Activated naive CD4-positive, alpha-beta T cell treated with anti-CD3 and anti-CD28 coated beads, Interleukin-2, amount 50 U/mL, for 72 hours (primary cell): ENCODE measurements at regions not wholly inside any gene's neighbourhood (a gene's known extent, or its start where the extent isn't known, plus 50 kb on each side); places are given as distances from the start of the nearest gene placed in this dataset.

Experiments
- ATAC-seq, 2 donors: fragments of 150-1000 bp; cut with Tn5 transposase; 2 replicates each; pipeline ENCODE4 v1.10.0; 2021; ENCODE audit warnings: mild to moderate bottlenecking in 2 of 2, moderate library complexity in 2 of 2
- DNase-seq, 2 donors: peaks; one replicate each; pipeline ENCODE4 v3.0.0; 2021 to 2022; ENCODE audit warnings: low spot score in 2 of 2
- H3K27ac Mint-ChIP-seq, 2 donors: one replicate each; pipeline ENCODE4 v1.8.0; 2022; ENCODE audit warnings: mild to moderate bottlenecking in 2 of 2, mixed read lengths in 2 of 2
- H3K36me3 Mint-ChIP-seq, 2 donors: one replicate each; pipeline ENCODE4 v1.8.0; 2022; ENCODE audit warnings: mixed read lengths in 2 of 2
- H3K9me3 Mint-ChIP-seq, 2 donors: one replicate each; pipeline ENCODE4 v1.8.0; 2022; ENCODE audit warnings: mixed read lengths in 2 of 2

DNA sequence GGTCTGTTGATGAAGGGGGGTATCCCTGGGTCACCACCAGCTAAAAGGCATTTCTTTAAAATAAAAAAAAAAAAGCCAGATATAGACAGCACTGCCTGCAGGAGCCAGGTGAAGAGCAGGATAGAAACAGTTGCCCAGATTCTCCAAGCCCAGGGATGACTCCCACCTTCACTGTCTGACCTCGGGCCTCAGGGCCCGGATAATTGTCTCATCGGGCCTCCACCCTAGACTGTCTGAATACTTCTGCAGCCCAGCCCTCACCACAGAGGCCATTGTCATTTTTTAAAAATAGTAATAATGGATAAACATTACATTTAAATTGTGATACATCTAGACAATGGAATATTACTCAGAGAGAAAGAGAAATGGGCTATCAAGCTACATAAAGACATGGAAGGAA, 92.8 kb upstream of the TNRC6C start:
- H3K36me3 Mint-ChIP-seq: no peaks in the 10 kb centered on the region
- DNase-seq: no peak
- H3K27ac Mint-ChIP-seq: no peak overlapping the region
- peaks cover 0 to 7% of the 10 kb centered on the region in 2 donors for H3K9me3 Mint-ChIP-seq
- ATAC-seq: no peak

DNA sequence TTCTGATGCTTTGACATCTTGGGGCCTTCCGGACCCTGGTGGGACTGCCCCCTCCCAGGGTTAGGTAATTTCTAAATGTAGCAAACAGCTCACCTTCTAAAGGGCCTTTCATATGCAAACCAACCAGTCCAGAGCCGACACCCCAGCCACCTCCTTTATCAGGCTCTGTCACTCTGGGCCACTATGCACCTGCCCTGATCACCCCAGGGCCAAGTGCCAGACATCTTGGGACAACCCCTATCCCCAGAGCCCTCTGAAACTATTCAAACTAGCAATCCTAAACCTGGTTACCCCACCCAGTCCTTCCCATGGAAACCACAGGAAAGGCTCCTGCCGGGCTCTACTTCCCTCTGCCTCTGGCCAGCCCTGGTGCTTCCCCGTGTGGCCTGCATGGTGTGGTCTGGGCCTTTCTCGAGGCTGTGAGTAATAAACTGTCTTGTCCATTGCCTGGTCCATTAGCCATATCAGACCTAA, 91.2 kb upstream of the TNRC6C start:
- ATAC-seq (peak in 1 of 2 donors; percentile 84), DNase-seq (no peak)
- no peaks in the 10 kb centered on the region for H3K36me3 Mint-ChIP-seq
- no peaks in the 10 kb centered on the region for H3K9me3 Mint-ChIP-seq
- H3K27ac Mint-ChIP-seq: peak overlapping the region in 1 of 2 donors; percentile 44

DNA sequence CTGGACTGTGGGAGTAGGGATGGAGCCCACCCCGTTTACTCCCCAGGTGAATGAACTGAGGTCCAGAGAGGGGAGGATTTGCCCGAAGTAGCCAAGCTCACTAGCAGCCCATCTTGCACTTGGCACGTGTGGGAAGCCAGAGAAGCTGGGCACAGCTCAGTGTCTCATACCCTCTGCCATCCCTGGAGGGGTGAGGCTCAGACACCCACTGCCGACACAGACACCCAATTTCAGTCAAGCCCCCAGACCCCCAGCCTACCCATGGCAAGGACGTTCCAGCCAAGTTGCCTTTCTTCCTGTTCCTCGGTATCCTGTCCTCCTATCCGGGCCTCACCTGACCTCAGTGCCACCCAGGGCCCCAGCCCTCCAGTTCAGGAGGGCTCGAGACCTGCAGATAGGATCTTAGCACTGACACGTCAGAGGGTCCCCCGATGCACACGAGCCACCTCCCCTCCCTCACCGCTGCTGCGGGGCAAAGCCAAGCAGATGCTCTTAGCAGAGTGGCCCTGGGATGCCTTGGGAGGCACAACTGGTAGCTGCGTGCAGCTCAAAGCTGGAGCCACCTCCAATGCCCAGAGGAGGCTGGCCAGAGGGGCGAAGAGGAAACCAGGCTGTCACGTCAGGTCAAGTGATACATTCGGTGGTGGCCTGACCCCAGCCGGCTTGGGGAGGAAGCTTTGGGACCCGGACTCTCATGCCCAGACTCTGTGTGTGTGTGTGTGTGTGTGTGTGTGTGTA, 90.4 kb upstream of the TNRC6C start:
- Mint-ChIP-seq H3K27ac (no peak overlapping the region), H3K36me3 (peaks cover 0 to 4% of the 10 kb centered on the region in 2 donors), H3K9me3 (peaks cover 0 to 4% of the 10 kb centered on the region in 2 donors)
- no peak for DNase-seq
- ATAC-seq: no peak

DNA sequence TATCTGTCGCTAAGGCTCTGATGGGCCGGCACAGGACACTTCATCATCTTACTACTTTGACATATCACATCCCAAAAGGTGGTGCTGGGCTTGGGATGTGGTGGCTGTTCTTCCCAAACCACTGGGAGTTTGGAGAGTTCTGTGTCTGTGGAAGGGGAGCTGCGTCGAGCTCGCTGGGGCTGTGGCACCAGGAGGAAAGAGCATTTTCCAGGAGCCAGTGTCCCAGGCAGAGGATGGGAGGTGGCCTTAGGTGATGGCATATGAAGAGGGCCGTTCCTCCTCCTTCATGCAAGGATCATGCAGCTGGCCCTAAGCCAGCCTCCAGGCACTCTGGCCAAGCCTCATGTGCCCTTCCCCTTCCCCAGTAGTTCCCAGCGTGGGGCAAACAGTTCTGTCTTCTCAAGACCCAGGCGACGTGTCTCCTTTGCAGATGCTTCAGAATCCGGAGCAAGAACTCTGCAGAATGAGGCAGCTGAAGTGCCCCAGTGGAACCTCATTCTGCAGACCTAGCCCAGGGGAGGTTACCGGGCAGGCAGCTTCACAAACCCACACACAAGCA, 89.4 kb upstream of the TNRC6C start:
- peak in 1 of 2 donors; percentile 7 for ATAC-seq
- DNase-seq: no peak
- Mint-ChIP-seq H3K9me3 (peaks cover 0 to 6% of the 10 kb centered on the region in 2 donors), H3K27ac (no peak overlapping the region), H3K36me3 (peaks cover 0 to 4% of the 10 kb centered on the region in 2 donors)

DNA sequence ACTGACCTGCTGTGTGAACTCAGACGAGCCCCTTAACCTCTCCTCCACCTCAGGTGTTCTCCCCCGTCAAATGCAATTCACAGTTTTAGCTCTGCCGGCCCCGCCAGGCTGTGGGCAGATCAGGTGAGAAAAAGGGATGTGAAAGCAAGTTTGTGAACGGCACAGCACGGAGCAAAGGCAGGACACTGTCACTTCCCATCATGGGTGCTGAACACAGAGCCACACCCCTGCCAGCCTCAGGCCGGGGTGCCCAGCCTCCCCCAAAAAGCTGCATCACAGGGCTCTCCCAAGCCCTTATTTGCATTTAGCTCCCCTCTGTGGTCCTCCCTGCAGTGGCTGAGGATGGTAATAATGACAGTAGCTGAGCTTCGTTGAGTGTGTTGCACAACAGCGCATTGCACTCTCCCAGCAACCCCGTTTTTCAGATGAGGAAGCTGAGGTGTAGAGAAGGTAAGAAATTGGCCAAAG, 88.8 kb upstream of the TNRC6C start:
- DNase-seq: no peak
- Mint-ChIP-seq H3K27ac (no peak overlapping the region), H3K9me3 (peaks cover 0 to 6% of the 10 kb centered on the region in 2 donors), H3K36me3 (peaks cover 0 to 4% of the 10 kb centered on the region in 2 donors)
- ATAC-seq: peak; percentile 28 to 50

DNA sequence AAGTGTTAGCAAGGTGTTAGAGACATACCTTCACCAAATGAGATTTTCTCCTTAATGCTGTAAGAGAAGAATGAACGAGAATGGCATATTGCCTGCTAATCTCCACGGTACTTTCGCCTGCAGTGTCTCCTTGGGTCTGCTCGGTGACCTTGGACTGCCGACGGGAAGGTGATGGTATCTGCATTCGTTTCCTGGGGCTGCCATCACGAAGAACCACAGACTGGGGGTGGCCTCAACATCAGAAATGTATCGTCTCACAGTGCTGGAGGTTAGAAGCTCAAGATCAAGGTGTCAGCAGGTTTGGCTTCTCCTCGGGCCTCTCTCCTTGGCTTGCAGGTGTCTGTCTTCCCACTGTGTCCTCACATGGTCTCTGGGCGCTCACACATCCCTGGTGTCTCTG, 86.3 kb upstream of the TNRC6C start:
- Mint-ChIP-seq H3K27ac (no peak overlapping the region), H3K9me3 (peaks cover 10 to 19% of the 10 kb centered on the region in 2 donors), H3K36me3 (peaks cover 13 to 26% of the 10 kb centered on the region in 2 donors)
- ATAC-seq (no peak), DNase-seq (no peak)

DNA sequence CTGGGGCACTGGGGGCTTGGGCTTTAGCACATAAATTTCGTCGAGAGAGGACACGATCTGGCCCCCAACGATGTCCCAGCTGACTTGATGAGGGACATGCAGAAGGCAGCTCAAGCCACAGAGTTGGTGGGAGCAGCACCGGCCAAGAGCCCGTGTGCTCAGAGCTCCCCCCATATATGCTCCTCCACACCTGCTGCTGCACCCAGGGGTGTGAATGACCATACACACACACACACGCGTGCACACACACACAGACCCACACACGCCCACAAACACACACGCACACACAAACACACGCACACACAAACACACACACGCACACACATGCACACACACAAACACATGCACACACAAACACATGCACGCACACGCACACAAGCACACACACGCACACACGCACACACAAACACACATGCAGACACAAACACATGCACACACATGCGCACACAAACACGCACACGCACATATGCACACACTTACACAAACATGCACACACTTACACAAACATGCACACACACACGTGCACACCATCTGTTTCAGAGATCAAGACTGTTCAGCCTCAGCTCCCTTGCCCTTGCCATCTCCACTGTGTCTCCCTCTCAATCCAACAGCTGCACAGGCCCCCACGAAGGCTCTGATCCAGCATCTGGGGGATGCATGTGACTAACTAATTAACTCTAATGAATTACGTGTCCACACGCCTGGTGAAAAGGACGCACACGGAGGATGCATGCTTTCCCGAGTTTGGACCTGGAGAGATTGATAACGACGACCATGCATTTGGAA, 85.6 kb upstream of the TNRC6C start:
- Mint-ChIP-seq H3K9me3 (peaks cover 10 to 24% of the 10 kb centered on the region in 2 donors), H3K27ac (no peak overlapping the region), H3K36me3 (peaks cover 13 to 29% of the 10 kb centered on the region in 2 donors)
- DNase-seq (no peak), ATAC-seq (no peak)

DNA sequence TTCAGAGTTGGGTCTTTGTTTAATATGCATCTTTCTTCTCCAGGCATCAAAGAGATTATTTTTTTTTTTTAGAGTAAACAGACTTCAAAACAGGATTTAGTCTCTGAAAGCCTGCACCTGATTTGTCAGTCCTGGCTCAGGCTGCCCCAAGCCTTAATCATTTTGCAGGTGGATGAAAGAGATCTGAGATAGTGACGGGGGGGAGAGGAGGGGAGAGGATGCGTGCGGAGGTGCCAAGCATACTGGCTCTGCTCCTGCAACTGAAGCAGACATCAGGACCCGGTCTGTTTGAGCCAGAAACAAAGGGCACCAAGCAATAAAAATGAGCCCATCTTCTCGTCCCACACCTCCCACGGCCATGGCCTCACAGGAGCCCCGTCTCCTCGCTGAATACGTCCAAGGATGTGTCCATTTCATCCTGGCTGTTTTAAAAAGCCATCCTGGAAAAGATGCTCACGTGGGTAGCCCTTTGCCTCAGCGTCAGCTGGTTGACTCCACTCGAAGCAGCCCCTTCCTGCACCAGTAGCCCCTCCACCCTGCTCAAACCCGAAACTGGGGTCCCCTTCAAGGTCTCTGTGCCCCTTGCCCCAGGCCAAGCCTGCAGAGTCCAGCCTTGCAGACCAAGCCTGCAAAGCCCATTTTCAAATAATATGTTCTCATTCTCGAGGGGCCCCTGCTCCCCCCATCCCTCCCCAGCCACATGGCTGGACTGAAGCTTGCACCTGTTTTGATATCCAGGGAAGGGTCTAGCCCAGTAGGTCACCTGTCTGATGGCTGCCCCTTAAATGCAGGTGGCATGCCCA, 84.8 kb upstream of the TNRC6C start:
- ATAC-seq (no peak), DNase-seq (no peak)
- Mint-ChIP-seq H3K9me3 (peaks cover 10 to 24% of the 10 kb centered on the region in 2 donors), H3K27ac (no peak overlapping the region), H3K36me3 (peaks cover 13 to 29% of the 10 kb centered on the region in 2 donors)

DNA sequence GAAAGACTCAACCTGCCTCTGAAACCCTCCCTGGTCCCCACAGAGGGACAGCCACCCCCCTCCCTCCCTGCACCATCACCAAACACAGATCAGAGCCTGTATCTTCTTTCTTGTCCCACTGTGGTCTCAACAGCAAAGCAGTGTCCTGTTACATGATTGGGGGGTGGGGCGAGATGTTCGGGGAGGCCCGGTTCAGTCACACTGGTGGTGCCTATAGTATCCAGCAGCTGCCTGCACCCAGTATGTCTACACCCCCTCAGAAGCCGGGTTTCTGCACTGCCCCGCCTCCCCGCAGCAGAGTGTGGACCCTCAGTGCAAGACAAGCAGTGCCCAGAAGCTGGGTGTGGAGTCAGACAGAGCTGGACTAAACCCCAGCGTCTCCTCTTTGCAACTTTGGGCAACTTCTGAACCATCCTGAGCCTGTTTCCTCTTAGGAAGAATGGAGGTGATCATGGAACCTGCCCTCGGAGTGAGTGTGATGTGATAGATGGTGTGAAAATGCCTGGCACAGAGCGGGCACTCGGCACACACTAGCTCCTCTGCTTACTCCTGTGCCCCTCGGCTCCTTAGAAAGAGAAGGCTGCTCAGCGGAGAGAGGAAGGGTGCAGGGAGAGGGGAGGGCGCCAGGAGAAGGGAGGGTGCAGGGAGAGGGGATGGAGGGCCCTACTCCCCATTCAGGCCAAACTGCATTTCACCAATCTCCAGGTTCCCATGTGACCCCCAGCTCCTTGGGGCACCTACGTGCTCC, 84.0 kb upstream of the TNRC6C start:
- DNase-seq (no peak), ATAC-seq (no peak)
- H3K27ac Mint-ChIP-seq: no peak overlapping the region
- peaks cover 13 to 29% of the 10 kb centered on the region in 2 donors for H3K36me3 Mint-ChIP-seq
- peaks cover 10 to 24% of the 10 kb centered on the region in 2 donors for H3K9me3 Mint-ChIP-seq

DNA sequence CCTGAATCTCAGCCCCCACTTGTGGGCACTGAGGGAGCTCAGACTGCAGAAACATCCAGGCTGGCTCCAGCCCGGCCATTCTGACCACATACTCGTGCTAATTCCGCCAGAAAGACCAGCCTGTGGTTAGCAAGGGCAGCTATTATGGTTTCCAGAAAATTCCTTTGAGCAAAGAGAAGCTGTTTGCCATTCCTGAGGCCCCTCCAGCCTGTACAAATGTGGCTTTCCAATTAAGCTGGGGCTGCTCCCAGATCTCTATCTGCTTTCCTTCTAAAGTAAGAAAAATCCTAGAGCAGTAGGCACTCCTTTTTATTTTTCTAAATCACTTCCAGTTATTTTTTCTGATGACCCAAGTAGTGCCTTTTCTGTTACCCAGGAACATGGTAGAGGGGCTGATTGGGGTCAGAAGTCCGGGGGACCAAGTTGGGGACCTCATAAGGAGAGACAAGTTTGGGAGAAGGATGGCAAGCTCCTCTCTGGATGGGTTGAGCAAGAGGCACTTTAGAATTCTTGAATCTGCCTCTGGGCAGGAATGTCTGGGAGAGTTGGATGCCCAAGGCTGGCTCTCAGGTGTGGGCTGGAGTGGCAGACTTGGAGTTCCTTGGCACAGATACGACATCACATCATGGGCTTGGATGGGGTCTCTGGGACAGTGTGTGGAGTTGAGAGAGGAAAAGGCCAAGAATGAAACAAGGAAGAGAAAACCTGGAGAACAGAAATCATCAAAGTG, 83.3 kb upstream of the TNRC6C start:
- peaks cover 13 to 29% of the 10 kb centered on the region in 2 donors for H3K36me3 Mint-ChIP-seq
- DNase-seq (no peak), ATAC-seq (no peak)
- H3K9me3 Mint-ChIP-seq: peaks cover 10 to 24% of the 10 kb centered on the region in 2 donors
- H3K27ac Mint-ChIP-seq: peak overlapping the region in 1 of 2 donors; percentile 24

DNA sequence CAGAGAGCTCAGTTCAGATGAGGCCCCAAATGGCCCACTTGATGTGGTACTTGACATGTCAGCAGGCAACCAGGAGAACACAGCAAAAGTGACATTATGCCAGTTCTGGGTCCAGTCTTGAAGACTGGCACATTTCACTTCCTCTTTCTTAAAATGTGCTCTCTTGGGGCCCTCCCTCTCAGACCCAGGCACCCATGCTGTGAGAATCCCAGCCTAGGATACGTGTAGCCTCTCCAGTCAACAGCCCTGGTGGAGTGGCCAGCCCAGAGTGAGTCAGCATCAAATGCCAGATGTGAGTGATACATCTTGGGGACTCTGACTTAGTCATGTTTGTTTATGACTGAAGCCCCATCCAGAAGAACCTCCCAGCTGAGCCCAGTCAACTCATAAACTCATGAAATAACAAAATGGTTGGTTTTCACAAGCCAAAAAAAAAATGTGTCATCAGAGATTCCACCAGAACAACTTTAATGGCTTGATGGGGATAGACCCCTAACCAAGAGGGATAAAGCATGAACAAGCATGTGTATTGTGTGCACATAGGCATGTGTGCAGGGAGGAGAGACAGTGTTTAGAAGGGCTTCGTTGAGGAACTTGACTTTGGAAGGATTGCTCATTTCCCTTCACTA, 82.5 kb upstream of the TNRC6C start:
- ATAC-seq (peak; percentile 92 to 96), DNase-seq (no peak)
- Mint-ChIP-seq H3K27ac (peak overlapping the region in 1 of 2 donors; percentile 24), H3K36me3 (peaks cover 13 to 29% of the 10 kb centered on the region in 2 donors), H3K9me3 (peaks cover 10 to 24% of the 10 kb centered on the region in 2 donors)

DNA sequence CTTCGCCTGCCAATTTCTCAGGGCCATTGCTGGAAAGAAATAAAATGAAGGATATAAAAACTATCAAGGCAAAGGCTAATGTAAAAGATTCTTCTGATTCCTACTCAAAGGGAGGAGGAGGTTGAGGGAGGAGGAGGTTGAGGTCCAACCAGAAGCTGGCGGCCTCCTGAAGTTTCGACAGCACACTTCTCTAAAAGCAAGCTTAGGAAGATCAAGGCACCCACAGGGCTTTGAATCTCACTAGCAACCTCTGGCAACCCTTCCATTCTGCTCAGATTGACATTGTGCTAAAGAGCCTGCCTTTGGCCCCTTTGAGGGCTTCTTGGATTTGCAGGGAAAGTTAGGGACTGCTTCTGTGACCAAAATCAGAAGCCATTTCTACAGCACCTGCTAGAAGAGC, 81.5 kb upstream of the TNRC6C start:
- Mint-ChIP-seq H3K9me3 (peaks cover 10 to 24% of the 10 kb centered on the region in 2 donors), H3K36me3 (peaks cover 13 to 29% of the 10 kb centered on the region in 2 donors)

DNA sequence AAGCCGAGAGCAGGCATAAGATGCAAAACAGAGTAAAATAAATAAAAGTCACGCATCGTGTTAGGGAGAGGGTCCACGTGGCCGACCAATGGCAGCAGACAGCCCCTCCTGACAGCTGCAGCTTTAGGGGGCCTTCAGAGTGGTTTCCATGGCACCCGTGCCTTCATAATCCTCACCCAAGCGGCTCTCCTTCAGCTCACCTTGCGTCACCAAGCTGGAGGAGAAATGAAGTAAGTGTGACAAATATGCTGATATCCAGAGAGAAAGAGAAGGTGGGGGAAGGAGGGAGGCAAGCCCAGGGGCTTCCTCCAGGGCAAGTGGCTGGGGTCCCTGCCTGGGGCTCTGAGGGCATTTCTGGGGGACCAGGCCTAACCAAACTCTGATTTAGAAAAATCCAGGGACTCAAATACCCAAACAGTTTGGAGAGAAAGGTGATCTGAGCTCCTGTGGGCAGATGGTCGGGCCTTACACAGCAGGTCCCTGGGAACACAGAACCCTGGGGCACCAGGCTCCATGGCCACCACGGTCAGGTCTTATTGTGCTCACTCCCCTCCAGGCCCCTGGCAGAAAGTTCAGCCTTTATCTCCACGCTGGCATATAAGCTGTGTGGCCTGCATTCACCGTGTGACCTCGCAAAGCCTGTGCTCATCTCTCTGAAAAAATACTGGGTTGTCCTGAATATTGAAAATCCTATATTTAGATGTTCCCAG, 80.7 kb upstream of the TNRC6C start:
- no peak for ATAC-seq
- H3K9me3 Mint-ChIP-seq: peaks cover 10 to 24% of the 10 kb centered on the region in 2 donors
- no peak overlapping the region for H3K27ac Mint-ChIP-seq
- H3K36me3 Mint-ChIP-seq: peaks cover 13 to 29% of the 10 kb centered on the region in 2 donors
- no peak for DNase-seq

More for the DNA sequence above, 81.5 kb upstream of the TNRC6C start:
- ATAC-seq (no peak), DNase-seq (no peak)
- no peak overlapping the region for H3K27ac Mint-ChIP-seq

DNA sequence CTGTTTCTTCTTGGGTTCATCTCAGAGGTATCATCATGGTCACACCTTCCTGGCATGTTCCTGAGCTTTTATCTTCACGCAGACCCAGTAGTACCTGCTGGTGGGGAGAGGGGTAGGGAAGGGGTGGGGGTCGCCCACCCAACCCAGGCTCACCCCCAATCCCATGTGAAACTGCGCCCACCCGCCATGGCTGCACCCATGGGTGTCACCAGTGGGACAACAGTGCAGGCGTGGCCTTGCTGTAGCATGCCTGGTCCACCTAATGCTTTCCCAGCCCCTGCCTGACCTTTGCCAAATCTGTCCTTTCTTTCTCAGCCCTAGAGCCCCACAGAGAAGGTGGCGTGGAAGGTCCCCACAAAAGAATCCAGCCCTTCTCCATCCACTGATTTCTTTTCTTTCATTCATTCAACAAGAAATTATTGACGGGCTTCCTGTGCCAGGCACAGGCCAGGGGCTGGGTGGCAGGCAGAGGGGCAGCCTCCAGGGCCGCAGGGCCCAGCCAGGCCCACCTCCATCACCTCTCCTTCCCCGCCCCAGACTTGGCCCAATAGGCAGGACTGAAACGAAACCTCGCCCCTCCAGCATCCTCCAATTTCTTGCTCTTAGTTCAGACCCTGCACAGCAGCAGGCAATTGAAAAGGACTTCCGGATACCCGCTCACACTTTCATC, 79.1 kb upstream of the TNRC6C start:
- Mint-ChIP-seq H3K27ac (no peak overlapping the region), H3K36me3 (peaks cover 13 to 25% of the 10 kb centered on the region in 2 donors), H3K9me3 (peaks cover 10 to 19% of the 10 kb centered on the region in 2 donors)
- ATAC-seq (no peak), DNase-seq (no peak)
